Activated naive CD8-positive, alpha-beta T cell treated with anti-CD3 and anti-CD28 coated beads for 36 hours (primary cell): ENCODE measurements at regions not wholly inside any gene's neighbourhood (a gene's known extent, or its start where the extent isn't known, plus 50 kb on each side); places are given as distances from the start of the nearest gene placed in this dataset.

Experiments
- DNase-seq: peaks from one replicate; pipeline ENCODE4 v3.0.0; 2021
- H3K27ac Mint-ChIP-seq: one replicate; pipeline ENCODE4 v1.8.0; 2022; ENCODE audit warnings: mild to moderate bottlenecking, moderate library complexity, mixed read lengths
- H3K27me3 Mint-ChIP-seq: one replicate; pipeline ENCODE4 v1.8.0; 2022; ENCODE audit warnings: mild to moderate bottlenecking, mixed read lengths
- H3K36me3 Mint-ChIP-seq: one replicate; pipeline ENCODE4 v1.8.0; 2021; ENCODE audit warnings: mild to moderate bottlenecking, mixed read lengths
- H3K4me1 Mint-ChIP-seq: one replicate; pipeline ENCODE4 v1.8.0; 2021; ENCODE audit warnings: mixed read lengths
- H3K4me3 Mint-ChIP-seq: one replicate; pipeline ENCODE4 v1.8.0; 2022; ENCODE audit warnings: mild to moderate bottlenecking, moderate library complexity, mixed read lengths
- H3K9me3 Mint-ChIP-seq: one replicate; pipeline ENCODE4 v1.8.0; 2022; ENCODE audit warnings: mixed read lengths

- Mint-ChIP-seq H3K27ac (no peak overlapping the region), H3K4me3 (no peak overlapping the region), H3K4me1 (no peaks in the 10 kb centered on the region), H3K36me3 (no peaks in the 10 kb centered on the region), H3K27me3 (no peaks in the 10 kb centered on the region), H3K9me3 (peaks cover 22% of the 10 kb centered on the region)
- no peak for DNase-seq
Measured at GRCh38 chr20:22904905-22905304, 130.2 kb upstream of the SSTR4 start.

GRCh38 chr20:22905658-22906057 is 129.5 kb upstream of the SSTR4 start:
- Mint-ChIP-seq H3K4me1 (no peaks in the 10 kb centered on the region), H3K9me3 (peaks cover 17% of the 10 kb centered on the region), H3K36me3 (no peaks in the 10 kb centered on the region), H3K27ac (no peak overlapping the region), H3K27me3 (no peaks in the 10 kb centered on the region), H3K4me3 (no peak overlapping the region)
- DNase-seq: no peak

GRCh38 chr20:22908437-22908836 is 126.7 kb upstream of the SSTR4 start:
- peaks cover 3% of the 10 kb centered on the region for H3K9me3 Mint-ChIP-seq

GRCh38 chr20:22908944-22909343 is 126.2 kb upstream of the SSTR4 start:
- H3K27me3 Mint-ChIP-seq: no peaks in the 10 kb centered on the region
- DNase-seq: no peak
- no peak overlapping the region for H3K27ac Mint-ChIP-seq
- H3K4me3 Mint-ChIP-seq: no peak overlapping the region
- peaks cover 3% of the 10 kb centered on the region for H3K9me3 Mint-ChIP-seq
- no peaks in the 10 kb centered on the region for H3K4me1 Mint-ChIP-seq
- H3K36me3 Mint-ChIP-seq: no peaks in the 10 kb centered on the region

More at GRCh38 chr20:22908437-22908836, 126.7 kb upstream of the SSTR4 start:
- H3K27ac Mint-ChIP-seq: no peak overlapping the region
- H3K4me1 Mint-ChIP-seq: no peaks in the 10 kb centered on the region
- no peaks in the 10 kb centered on the region for H3K36me3 Mint-ChIP-seq
- H3K27me3 Mint-ChIP-seq: no peaks in the 10 kb centered on the region
- no peak for DNase-seq
- no peak overlapping the region for H3K4me3 Mint-ChIP-seq

GRCh38 chr20:22909436-22909835 is 125.7 kb upstream of the SSTR4 start:
- Mint-ChIP-seq H3K27me3 (no peaks in the 10 kb centered on the region), H3K4me1 (no peaks in the 10 kb centered on the region), H3K9me3 (peaks cover 3% of the 10 kb centered on the region), H3K36me3 (no peaks in the 10 kb centered on the region), H3K27ac (no peak overlapping the region), H3K4me3 (no peak overlapping the region)
- no peak for DNase-seq

- Mint-ChIP-seq H3K9me3 (peaks cover 3% of the 10 kb centered on the region), H3K27ac (no peak overlapping the region), H3K36me3 (no peaks in the 10 kb centered on the region), H3K4me1 (no peaks in the 10 kb centered on the region), H3K4me3 (no peak overlapping the region), H3K27me3 (peaks cover 2% of the 10 kb centered on the region)
- no peak for DNase-seq
Measured at GRCh38 chr20:22910287-22910852, 124.7 kb upstream of the SSTR4 start.

GRCh38 chr20:22914291-22914690 is 120.8 kb upstream of the SSTR4 start:
- H3K4me3 Mint-ChIP-seq: no peak overlapping the region
- no peaks in the 10 kb centered on the region for H3K4me1 Mint-ChIP-seq
- no peak overlapping the region for H3K27ac Mint-ChIP-seq
- H3K27me3 Mint-ChIP-seq: peaks cover 11% of the 10 kb centered on the region
- no peak for DNase-seq
- no peaks in the 10 kb centered on the region for H3K36me3 Mint-ChIP-seq
- H3K9me3 Mint-ChIP-seq: peaks cover 3% of the 10 kb centered on the region

GRCh38 chr20:22915512-22915911 is 119.6 kb upstream of the SSTR4 start:
- H3K4me1 Mint-ChIP-seq: no peaks in the 10 kb centered on the region
- H3K36me3 Mint-ChIP-seq: no peaks in the 10 kb centered on the region
- H3K4me3 Mint-ChIP-seq: no peak overlapping the region
- peaks cover 11% of the 10 kb centered on the region for H3K27me3 Mint-ChIP-seq
- no peak for DNase-seq
- H3K27ac Mint-ChIP-seq: no peak overlapping the region
- peaks cover 3% of the 10 kb centered on the region for H3K9me3 Mint-ChIP-seq

GRCh38 chr20:22916021-22916842 is 118.9 kb upstream of the SSTR4 start:
- Mint-ChIP-seq H3K36me3 (no peaks in the 10 kb centered on the region), H3K27me3 (peaks cover 14% of the 10 kb centered on the region), H3K27ac (no peak overlapping the region), H3K4me3 (no peak overlapping the region), H3K4me1 (no peaks in the 10 kb centered on the region), H3K9me3 (peaks cover 3% of the 10 kb centered on the region)
- no peak for DNase-seq

- Mint-ChIP-seq H3K27me3 (peaks cover 17% of the 10 kb centered on the region), H3K36me3 (no peaks in the 10 kb centered on the region), H3K9me3 (no peaks in the 10 kb centered on the region), H3K4me1 (peaks cover 3% of the 10 kb centered on the region), H3K27ac (no peak overlapping the region), H3K4me3 (no peak overlapping the region)
- DNase-seq: no peak
Measured at GRCh38 chr20:22918286-22918983, 116.7 kb upstream of the SSTR4 start.

- Mint-ChIP-seq H3K9me3 (no peaks in the 10 kb centered on the region), H3K36me3 (no peaks in the 10 kb centered on the region), H3K4me1 (peaks cover 3% of the 10 kb centered on the region), H3K27me3 (peaks cover 12% of the 10 kb centered on the region), H3K4me3 (no peak overlapping the region), H3K27ac (no peak overlapping the region)
- no peak for DNase-seq
Measured at GRCh38 chr20:22920898-22921297, 114.2 kb upstream of the SSTR4 start.

GRCh38 chr20:22921595-22922421 is 113.3 kb upstream of the SSTR4 start:
- peaks cover 12% of the 10 kb centered on the region for H3K27me3 Mint-ChIP-seq
- no peaks in the 10 kb centered on the region for H3K9me3 Mint-ChIP-seq
- DNase-seq: no peak
- no peak overlapping the region for H3K27ac Mint-ChIP-seq
- H3K4me1 Mint-ChIP-seq: peaks cover 3% of the 10 kb centered on the region
- H3K4me3 Mint-ChIP-seq: no peak overlapping the region
- H3K36me3 Mint-ChIP-seq: no peaks in the 10 kb centered on the region

GRCh38 chr20:22922987-22923386 is 112.1 kb upstream of the SSTR4 start:
- no peaks in the 10 kb centered on the region for H3K9me3 Mint-ChIP-seq
- H3K4me1 Mint-ChIP-seq: peaks cover 3% of the 10 kb centered on the region
- H3K36me3 Mint-ChIP-seq: no peaks in the 10 kb centered on the region
- peaks cover 6% of the 10 kb centered on the region for H3K27me3 Mint-ChIP-seq
- H3K27ac Mint-ChIP-seq: no peak overlapping the region
- no peak for DNase-seq
- no peak overlapping the region for H3K4me3 Mint-ChIP-seq

- no peaks in the 10 kb centered on the region for H3K36me3 Mint-ChIP-seq
- no peak overlapping the region for H3K27ac Mint-ChIP-seq
- H3K4me3 Mint-ChIP-seq: no peak overlapping the region
- no peaks in the 10 kb centered on the region for H3K9me3 Mint-ChIP-seq
- H3K4me1 Mint-ChIP-seq: peaks cover 3% of the 10 kb centered on the region
- no peak for DNase-seq
- peaks cover 6% of the 10 kb centered on the region for H3K27me3 Mint-ChIP-seq
Measured at GRCh38 chr20:22924046-22924737, 110.9 kb upstream of the SSTR4 start.
